NCI-H146 treated with DMSO at 0.1 percent for 48 hours (cell line): ENCODE measurements at regions not wholly inside any gene's neighbourhood (a gene's known extent, or its start where the extent isn't known, plus 50 kb on each side); places are given as distances from the start of the nearest gene placed in this dataset.

Experiments used
- DNase-seq: peaks from one replicate; lab custom pipeline; 2025; ENCODE audit not compliant: unreplicated experiment; lab: John Stamatoyannopoulos, UW

DNA sequence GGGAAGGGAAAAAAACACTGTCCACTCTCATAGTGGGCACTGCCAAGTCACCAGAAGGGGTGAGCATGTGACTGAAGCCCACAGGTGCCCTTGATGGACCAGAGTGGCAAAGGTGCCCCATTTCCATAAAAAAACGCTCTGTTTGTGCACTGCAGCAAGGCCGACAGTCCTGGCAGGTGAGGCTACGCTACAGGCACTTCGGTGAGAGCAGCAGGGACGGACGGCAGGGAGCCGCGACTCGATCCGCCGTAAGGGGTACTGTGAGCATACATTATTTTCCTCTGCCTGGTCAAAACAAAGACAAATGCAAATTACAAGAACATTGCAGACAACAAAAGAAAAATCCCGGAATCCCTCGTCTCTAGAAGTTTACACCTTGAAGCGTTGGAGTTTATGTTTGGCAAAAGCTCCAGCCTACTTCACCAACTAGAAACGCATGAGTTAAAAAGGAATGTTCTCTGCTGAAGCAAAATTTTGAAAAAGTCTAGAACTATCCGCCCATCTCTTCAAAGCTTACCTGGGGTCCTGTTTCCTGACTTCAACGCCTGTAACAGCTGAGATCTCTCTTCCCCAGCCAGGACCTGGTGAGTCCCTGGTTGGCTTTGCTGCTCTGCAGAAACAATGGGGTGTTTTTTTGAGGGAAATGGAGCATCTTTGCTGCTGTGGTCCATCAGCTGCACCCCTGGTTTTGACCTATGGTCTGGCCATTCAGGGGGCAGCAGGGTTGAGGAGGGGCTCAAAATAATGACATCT lies 52.9 kb upstream of the RFLNA start:
- no peak for DNase-seq

DNA sequence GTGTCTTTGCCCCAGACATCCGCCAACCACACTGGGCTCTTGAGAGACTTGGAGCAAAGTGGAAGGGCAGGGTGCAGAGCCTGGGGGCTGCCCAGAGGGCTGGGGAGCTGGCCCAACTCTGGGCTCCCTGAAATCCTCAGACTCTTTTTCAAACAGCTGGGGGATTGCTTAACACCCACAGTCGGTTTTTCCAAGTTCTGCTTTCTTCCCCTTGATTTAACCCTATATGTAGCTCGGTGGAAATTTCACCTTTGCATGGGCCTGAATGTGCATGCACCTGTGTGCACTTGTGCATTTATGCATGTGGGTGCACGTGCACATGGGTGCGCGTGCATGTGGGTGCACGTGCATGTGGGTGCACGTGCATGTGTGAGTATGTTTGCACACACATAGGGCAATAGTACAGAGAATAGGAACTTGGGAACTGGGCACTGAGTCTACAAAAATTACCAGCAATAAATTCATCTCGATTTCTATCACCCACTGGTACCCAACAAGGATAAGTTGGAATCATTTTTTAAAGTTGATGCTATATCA lies 52.3 kb upstream of the RFLNA start:
- no peak for DNase-seq

DNA sequence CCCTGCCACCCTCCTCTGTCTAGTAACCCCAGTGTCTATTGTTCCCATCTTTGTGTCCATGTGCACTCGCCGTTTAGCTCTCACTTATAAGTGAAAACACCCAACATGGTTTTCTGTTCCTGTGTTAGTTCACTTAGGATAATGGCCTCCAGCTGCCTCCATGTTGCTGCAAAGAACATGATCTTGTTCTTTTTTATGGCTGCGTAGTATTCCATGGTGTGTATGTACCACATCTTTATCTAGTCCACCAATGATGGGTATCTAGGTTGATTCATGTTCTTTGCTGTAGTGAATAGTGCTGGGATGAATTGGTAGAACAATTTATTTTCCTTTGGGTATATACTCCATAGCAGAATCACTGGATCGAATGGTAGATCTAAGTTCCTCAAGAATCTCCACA lies 51.0 kb upstream of the RFLNA start:
- DNase-seq, result no peak
